GM12872 (cell line): ENCODE measurements at regions not wholly inside any gene's neighbourhood (a gene's known extent, or its start where the extent isn't known, plus 50 kb on each side); places are given as distances from the start of the nearest gene placed in this dataset.

Experiments used
- TF ChIP-seq, protein P1 (sequence below): IDR thresholded peaks from 3 replicates; pipeline ENCODE4 v1.5.1; 2011; ENCODE audit warnings: low read depth, mild to moderate bottlenecking, low read length, moderate library complexity; ENCODE audit not compliant: insufficient read depth

DNA sequence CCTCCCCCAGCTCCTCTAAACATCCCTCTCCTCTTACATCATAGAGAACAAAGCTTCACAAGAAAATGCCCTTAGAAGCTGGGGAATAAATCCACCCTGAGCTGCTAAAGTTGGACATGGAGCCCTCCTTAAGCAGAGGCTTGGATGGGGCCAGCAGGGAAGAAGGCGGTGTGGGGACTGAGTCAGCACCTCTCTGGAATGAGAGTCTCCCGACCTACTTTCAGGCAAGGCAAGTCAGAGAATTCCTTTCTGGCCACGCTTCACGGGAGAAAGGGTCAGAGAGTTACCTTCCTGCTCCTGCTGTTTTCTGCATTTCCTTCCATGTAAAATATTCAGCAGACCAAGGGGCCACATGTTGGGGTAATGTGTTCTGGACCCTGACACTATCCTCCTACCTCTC lies 113.3 kb upstream of the PRB2 start:
- TF ChIP-seq, protein P1, sequence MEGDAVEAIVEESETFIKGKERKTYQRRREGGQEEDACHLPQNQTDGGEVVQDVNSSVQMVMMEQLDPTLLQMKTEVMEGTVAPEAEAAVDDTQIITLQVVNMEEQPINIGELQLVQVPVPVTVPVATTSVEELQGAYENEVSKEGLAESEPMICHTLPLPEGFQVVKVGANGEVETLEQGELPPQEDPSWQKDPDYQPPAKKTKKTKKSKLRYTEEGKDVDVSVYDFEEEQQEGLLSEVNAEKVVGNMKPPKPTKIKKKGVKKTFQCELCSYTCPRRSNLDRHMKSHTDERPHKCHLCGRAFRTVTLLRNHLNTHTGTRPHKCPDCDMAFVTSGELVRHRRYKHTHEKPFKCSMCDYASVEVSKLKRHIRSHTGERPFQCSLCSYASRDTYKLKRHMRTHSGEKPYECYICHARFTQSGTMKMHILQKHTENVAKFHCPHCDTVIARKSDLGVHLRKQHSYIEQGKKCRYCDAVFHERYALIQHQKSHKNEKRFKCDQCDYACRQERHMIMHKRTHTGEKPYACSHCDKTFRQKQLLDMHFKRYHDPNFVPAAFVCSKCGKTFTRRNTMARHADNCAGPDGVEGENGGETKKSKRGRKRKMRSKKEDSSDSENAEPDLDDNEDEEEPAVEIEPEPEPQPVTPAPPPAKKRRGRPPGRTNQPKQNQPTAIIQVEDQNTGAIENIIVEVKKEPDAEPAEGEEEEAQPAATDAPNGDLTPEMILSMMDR: no peak

GRCh38 chr12:11509326-11509725 lies 114.0 kb upstream of the PRB2 start:
- TF ChIP-seq, protein P1: no peak

DNA sequence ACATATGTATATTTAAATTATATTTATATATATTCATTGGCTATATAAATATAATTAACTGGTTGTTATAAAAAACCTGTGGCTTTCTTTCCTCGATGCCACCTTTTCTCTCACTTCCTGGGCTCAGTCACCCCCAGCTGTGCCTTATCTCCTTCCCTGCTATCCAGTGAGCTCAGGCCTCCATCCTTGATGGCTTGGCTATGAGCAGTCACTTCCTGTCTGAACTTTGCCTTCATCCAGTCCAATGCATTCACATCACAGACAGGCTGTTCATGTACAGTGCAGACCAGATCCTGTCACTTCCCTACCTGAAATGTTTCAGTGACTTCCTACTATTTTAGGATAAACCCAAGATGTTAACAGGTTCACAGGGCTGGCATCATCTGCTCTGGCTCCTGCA lies 115.3 kb upstream of the PRB2 start:
- TF ChIP-seq, protein P1: no peak

- TF ChIP-seq, protein P1: 0 out of 3 replicates have a peak, but pooled peaks have one; percentile 9
Measured at GRCh38 chr12:11513288-11513687, 117.9 kb upstream of the PRB2 start.

DNA sequence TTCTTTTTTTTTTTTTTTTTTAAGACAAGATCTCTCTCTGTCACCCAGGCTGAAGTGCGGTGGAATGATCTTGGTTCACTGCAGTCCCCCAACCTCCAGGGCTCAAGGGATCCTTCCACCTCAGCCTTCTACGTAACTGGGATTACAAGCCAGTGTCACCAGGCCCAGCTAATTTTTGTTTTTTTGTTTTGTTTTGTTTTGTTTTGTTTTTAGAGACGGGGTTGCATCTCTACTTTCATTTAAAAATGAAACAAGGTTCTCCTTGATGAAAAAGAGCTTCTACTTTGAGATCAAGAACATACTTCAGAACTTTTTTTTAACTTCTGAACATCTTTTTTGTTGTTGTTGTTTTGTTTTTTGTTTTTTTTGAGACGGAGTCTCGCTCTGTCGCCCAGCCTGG lies 121.7 kb upstream of the PRB2 start:
- TF ChIP-seq, protein P1: no peak

GRCh38 chr12:11524446-11524845 lies 125.0 kb upstream of the ETV6 start:
- TF ChIP-seq, protein P1: no peak

GRCh38 chr12:11534064-11534463 lies 115.4 kb upstream of the ETV6 start:
- TF ChIP-seq, protein P1: no peak

DNA sequence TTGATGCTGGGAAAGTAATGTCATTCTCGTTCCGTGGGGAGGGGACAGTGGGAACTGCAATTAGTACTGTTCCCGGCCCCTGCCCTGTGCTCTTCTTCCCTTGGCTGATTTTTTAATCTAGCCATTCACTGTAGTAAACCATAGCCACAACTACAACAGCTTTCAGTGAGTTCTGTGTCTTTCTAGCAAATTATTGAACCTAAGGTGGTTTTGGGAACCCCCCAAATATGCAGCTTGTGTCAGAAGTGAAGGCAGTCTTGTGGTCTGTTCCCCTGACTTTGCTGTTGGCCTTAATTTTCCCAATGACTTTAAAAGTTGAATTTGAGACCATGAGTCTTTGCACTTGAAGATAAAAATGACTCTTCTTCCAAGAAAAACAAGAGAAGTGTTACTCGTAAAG lies 114.3 kb upstream of the ETV6 start:
- TF ChIP-seq, protein P1: no peak
